Muscle layer of duodenum (tissue), 2 donors: ENCODE measurements at regions not wholly inside any gene's neighbourhood (a gene's known extent, or its start where the extent isn't known, plus 50 kb on each side); places are given as distances from the start of the nearest gene placed in this dataset.

Source experiments
- H3K27ac ChIP-seq: one replicate; pipeline ENCODE4 v1.7.0; 2013; ENCODE audit warnings: mild to moderate bottlenecking, low read length
- H3K27me3 ChIP-seq: one replicate; pipeline ENCODE4 v1.7.0; 2013; ENCODE audit warnings: low read depth, mild to moderate bottlenecking, control low read depth, low read length
- H3K36me3 ChIP-seq, 2 donors: one replicate each; pipeline ENCODE4 v1.7.0; 2013; ENCODE audit warnings: low read length in 2 of 2, control low read depth in 1 of 2, mild to moderate bottlenecking in 1 of 2; ENCODE audit not compliant: insufficient read depth in 2 of 2, control insufficient read depth in 1 of 2
- H3K4me1 ChIP-seq, 2 donors: one replicate each; pipeline ENCODE4 v1.7.0; 2013; ENCODE audit warnings: low read length in 2 of 2, mild to moderate bottlenecking in 2 of 2, control low read depth in 1 of 2, moderate library complexity in 1 of 2; ENCODE audit not compliant: insufficient read depth in 2 of 2, control insufficient read depth in 1 of 2
- H3K4me3 ChIP-seq, 2 donors: one replicate each; pipeline ENCODE4 v1.7.0; 2013; ENCODE audit warnings: low read length in 2 of 2, low read depth in 1 of 2, mild to moderate bottlenecking in 1 of 2
- H3K9me3 ChIP-seq, 2 donors: one replicate each; pipeline ENCODE4 v1.7.0; 2013; ENCODE audit warnings: low read length in 2 of 2, control low read depth in 1 of 2, mild to moderate bottlenecking in 1 of 2; ENCODE audit not compliant: control insufficient read depth in 1 of 2
- donor health status: healthy.

DNA sequence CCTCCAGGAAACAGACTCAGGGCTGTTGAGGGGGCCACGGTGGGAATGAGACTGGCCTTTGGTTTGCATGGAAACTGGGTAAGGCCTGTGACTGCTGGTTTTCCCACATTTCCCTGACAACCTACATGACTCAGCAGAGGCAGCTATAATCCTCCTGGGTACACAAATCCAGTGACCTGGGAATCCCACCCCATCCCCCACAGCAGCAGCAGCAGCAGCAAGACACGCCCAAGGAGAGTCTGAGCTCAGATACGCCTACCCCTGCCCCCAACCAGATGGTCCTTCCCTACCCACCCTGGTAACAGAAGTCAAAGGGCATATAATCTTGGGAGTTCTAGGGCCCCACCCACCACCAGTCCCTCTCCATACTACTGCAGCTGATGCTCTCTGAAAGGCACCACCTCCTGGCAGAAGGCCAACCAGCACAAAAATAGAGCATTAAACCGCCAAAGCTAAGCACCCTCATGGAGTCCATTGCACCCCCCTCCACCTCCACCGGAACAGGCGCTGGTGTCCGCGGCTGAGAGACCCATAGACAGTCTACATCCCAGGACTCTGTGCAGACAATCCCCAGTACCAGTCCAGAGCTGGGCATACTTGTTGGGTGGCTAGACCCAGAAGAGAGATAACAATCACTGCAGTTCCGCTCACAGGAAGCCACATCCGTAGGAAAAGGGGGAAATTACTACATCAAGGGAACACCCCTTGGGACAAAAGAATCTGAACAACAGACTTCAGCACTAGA is 237.2 kb upstream of the SPRY2 start:
- Histone ChIP-seq H3K4me1 (no peaks in the 10 kb centered on the region), H3K36me3 (no peaks in the 10 kb centered on the region), H3K9me3 (no peaks in the 10 kb centered on the region), H3K4me3 (no peak overlapping the region), H3K27ac (no peak overlapping the region), H3K27me3 (no peaks in the 10 kb centered on the region)

DNA sequence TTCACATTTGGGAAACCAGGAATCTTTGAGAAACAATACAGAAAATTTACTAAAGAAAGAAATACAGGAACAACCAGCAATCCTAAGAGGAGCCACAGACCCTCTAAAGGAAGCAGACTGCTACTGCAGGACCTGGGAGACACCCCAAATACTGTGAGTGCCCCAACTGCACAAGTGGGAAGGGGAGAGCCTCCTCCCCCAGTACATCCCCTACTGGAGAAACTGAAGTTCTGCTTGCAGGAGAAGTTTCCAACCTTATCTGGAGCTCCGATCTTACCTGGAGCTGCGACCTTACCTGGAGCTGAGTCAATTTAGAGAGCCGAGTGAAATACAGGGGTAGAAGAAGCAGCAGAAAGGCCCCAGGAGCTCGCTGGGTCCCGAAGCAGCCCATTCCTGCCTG is 236.4 kb upstream of the SPRY2 start:
- Histone ChIP-seq H3K27me3 (no peaks in the 10 kb centered on the region), H3K9me3 (no peaks in the 10 kb centered on the region), H3K36me3 (no peaks in the 10 kb centered on the region), H3K4me1 (no peaks in the 10 kb centered on the region), H3K4me3 (no peak overlapping the region), H3K27ac (no peak overlapping the region)

DNA sequence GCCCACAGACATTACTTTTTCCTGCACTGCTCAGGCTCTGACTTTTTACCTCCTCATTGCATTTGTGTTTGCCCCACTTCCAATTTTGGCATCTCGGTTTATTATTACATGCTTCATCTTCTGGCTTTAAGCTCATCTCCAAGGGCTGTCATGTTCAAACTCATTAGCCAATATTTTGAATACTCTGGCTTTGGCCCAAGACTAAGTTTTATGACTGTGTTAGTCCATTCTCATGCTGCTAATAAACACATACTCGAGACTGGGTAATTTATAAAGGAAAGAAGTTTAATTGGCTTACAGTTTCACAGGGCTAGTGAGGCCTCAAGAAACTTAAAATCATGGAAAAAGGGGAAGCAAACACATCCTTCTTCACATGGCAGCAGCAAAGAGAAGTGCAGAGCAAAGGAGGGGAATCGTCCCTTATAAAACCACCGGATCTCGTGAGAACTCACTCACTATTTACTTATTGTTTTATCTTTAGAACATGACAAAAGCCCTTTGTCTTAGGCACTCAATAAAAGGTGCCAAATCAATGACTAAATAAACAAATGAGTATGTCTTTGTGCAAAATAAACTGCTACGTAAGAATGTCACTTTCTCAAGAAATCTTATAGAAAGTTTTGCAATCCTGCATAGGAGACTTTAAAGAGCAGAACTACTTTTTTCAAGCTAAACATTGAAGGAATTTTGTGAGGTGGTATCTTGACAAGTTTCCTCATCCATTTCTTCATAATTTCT is 233.4 kb upstream of the SPRY2 start:
- Histone ChIP-seq H3K27ac (no peak overlapping the region), H3K4me3 (no peak overlapping the region), H3K4me1 (no peaks in the 10 kb centered on the region), H3K9me3 (no peaks in the 10 kb centered on the region), H3K27me3 (no peaks in the 10 kb centered on the region), H3K36me3 (no peaks in the 10 kb centered on the region)

DNA sequence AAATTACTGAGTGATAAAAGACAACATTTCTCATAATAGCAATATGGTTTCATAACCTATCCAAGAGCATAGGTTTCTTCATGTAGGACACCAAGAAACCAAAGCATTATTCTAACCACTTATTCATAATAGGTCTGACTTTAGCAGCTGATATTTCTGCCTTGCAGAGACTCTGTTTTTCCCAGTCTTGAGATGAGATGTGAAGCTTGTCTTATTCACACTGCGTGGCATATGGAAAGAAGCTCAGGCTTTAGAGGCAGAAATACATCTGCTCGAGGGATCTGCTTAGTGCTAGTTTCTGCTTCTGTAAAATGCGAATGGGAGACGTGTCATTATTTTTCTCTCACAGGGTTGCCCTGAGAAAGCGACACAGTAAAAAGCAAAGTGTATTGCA is 232.0 kb upstream of the SPRY2 start:
- Histone ChIP-seq H3K27me3 (no peaks in the 10 kb centered on the region), H3K9me3 (no peaks in the 10 kb centered on the region), H3K4me3 (no peak overlapping the region), H3K27ac (no peak overlapping the region), H3K4me1 (no peaks in the 10 kb centered on the region), H3K36me3 (no peaks in the 10 kb centered on the region)

DNA sequence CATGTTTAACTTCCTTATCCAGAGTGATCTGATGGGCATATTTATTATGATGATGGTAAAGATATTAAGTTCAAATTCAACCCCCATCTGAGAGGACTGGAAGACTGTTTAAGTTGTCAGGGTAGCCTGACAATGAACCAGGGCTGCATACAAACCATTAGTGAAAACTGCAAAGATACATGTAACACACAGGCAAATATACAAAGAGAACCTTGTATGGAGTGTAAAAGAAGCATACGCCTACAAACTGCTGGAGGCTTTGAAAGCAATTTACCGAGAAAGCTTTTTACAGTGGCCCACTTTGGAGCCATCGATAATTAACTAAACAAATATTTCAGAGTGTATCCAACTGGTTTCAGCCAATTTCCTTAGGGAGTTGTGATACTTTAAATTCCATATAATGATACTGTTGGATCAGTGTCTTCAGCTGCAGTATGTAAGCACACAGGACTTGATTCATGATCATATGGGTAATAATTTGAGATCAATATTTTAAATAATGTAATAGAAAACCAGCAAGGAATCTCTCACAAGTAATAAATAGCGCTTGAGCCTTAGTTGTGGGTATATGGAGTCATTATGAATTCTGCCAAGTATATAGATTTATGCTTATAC is 231.5 kb upstream of the SPRY2 start:
- H3K4me3 ChIP-seq = no peak overlapping the region
- H3K27ac ChIP-seq = no peak overlapping the region
- H3K27me3 ChIP-seq = no peaks in the 10 kb centered on the region
- no peaks in the 10 kb centered on the region for H3K9me3 ChIP-seq
- H3K4me1 ChIP-seq = no peaks in the 10 kb centered on the region
- H3K36me3 ChIP-seq = no peaks in the 10 kb centered on the region

DNA sequence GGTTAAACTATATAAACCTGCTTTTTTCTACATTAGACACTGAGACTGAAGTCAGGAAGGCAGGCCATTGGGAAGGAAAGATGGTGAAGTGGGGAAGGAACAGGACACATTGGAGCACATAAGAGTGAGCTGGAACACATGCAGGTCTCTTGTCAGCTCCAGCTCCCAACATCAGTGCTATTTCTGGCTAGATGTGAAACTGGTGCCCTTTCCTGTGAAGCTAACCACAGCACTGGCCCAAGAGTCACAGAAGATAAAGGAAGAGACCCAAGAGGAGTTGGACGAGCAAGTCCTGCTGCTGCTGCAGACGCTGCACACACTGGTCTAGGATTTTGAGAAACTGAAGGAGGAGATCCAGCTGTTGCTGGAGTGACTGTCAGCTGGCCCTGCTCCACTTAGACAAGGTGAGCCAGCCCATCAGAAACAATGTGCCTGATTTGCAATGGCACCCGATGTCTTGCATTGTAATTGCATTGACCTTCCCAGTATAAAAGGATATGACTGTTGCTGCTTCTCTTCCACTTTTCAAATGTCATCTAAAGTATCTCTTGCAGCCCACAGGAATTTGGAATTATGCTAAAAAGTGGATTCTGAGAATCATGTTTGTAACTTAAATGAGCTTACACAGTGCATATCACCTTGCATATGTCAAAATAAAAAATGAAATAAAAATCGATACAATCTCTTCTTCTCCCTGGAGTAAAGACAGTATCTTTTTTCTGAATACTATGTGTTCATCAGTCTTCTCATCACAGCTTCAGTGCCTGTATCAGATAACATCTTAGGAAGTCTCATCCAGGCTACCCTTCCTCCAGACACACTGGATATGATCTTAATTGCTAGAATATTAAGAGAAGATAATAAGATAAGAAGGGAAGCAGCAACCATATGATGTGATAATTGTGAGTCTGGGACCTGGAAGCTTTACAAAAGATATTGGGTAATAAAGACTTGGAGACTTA is 230.7 kb upstream of the SPRY2 start:
- no peak overlapping the region for H3K27ac ChIP-seq
- no peaks in the 10 kb centered on the region for H3K4me1 ChIP-seq
- H3K36me3 ChIP-seq = no peaks in the 10 kb centered on the region
- H3K4me3 ChIP-seq = no peak overlapping the region
- H3K9me3 ChIP-seq = no peaks in the 10 kb centered on the region
- no peaks in the 10 kb centered on the region for H3K27me3 ChIP-seq

DNA sequence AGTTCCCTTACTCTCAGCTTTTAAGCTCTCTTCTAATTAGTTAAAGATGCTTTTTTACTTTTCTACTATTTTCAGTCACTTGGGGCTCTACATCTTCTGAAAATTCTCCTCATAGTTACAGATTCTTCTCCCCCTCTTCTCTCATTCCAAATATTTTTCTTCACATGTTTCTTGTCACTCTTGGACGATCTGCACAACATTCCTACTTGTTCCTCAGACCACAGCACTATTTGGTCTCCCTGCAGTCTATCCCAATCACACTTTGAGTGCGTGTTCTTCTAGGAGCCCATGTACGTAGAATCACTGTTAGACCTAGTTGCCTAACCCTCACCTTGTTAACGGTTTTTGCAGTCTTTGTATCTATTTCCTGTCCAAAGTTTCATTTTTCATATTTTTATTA is 222.5 kb upstream of the SPRY2 start:
- H3K9me3 ChIP-seq = no peaks in the 10 kb centered on the region
- no peaks in the 10 kb centered on the region for H3K36me3 ChIP-seq
- peaks cover 0 to 9% of the 10 kb centered on the region in 2 donors for H3K4me1 ChIP-seq
- H3K27ac ChIP-seq = no peak overlapping the region
- H3K27me3 ChIP-seq = no peaks in the 10 kb centered on the region
- no peak overlapping the region for H3K4me3 ChIP-seq

DNA sequence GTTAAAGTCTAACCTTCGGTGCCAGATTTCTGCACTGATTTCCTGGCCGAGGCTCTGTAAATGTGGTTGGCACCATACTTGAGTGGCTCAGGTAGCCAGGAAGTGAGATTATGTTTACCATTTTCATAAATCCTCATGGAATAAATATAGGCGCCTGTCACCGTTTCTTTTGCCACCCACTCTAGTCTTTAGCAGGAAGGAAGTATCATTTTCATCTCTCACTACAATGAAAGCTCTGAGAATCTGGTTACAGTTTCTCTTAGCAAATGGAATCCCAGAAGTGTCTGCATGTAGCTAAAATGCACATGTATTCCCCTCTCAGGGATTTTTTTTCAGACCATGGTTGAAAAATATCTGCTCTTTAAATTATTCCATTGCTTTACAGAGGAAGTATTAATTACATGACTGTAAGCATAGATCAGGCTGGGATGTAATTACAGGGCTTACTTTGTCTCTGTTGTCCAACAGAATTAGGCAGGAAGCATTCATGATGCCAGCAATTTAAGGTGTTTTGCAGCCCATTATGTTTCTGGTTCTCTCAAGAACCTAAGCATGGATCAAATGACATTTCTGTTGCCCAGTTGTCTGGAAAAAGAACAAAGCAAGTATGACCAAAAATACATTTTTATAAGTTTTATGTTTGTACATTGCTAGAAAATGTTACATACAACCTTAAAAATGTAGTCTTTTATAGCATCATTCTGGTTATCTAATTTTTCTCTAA is 221.7 kb upstream of the SPRY2 start:
- Histone ChIP-seq H3K27ac (no peak overlapping the region), H3K9me3 (no peaks in the 10 kb centered on the region), H3K36me3 (no peaks in the 10 kb centered on the region), H3K4me3 (no peak overlapping the region), H3K27me3 (no peaks in the 10 kb centered on the region), H3K4me1 (peaks cover 0 to 9% of the 10 kb centered on the region in 2 donors)

DNA sequence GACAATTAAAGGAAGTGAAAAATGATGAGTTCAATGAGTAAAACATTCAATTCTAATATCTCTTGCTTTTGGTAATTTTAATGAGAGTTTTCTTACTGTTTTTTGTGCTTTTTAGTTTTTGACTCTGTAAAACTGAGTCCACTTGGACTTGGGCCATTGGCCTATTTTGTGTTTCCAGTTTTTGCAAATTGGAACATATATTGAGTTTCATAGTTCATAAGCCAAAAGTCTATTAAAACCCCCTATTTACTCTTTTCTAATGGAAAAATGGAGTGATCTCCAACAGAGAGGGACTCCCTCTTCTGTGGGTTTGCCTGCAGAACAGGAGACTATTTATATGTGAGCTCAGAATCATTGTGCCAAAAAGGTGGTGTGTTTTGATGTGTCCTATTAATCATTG is 219.7 kb upstream of the SPRY2 start:
- Histone ChIP-seq H3K4me3 (no peak overlapping the region), H3K4me1 (peaks cover 0 to 9% of the 10 kb centered on the region in 2 donors), H3K27ac (no peak overlapping the region), H3K36me3 (no peaks in the 10 kb centered on the region), H3K27me3 (no peaks in the 10 kb centered on the region), H3K9me3 (no peaks in the 10 kb centered on the region)

DNA sequence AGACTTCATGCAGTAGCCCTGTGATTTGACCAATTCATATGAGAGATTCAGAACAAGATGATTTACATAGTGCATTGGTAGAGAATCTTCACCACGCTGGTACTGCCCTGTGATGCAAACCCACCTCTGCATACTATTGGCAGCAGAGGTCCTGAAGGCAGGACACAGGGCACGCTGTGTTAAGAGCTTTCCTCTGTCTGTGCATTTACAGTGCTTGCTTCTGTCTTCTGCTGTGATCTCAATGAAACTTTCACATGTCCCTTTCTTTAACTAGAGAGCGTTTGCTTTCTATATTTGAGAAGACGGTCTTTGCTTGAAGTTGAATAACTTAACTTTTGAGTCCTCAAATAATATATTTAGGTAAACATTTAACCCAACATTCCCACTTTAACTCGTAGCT is 219.0 kb upstream of the SPRY2 start:
- Histone ChIP-seq H3K27me3 (no peaks in the 10 kb centered on the region), H3K9me3 (no peaks in the 10 kb centered on the region), H3K4me3 (no peak overlapping the region), H3K27ac (no peak overlapping the region), H3K36me3 (no peaks in the 10 kb centered on the region), H3K4me1 (peaks cover 0 to 9% of the 10 kb centered on the region in 2 donors)
